HEK293T (cell line): ENCODE measurements at regions not wholly inside any gene's neighbourhood (a gene's known extent, or its start where the extent isn't known, plus 50 kb on each side); places are given as distances from the start of the nearest gene placed in this dataset.

ENCODE experiments used
- BHLHE40 ChIP-seq: fragments of 450-650 bp; IDR thresholded peaks from 2 replicates; pipeline ENCODE4 v1.6.1; 2016; ENCODE audit warnings: mild to moderate bottlenecking, moderate library complexity, borderline replicate concordance
- FOXA1 ChIP-seq: fragments of 450-650 bp; IDR thresholded peaks from 2 replicates; pipeline ENCODE4 v1.6.1; 2016; ENCODE audit warnings: mild to moderate bottlenecking
- FOXM1 ChIP-seq: fragments of 450-650 bp; IDR thresholded peaks from 2 replicates; pipeline ENCODE4 v1.6.1; 2017; ENCODE audit warnings: mild to moderate bottlenecking, borderline replicate concordance
- HDGF ChIP-seq: fragments of 450-650 bp; IDR thresholded peaks from 2 replicates; pipeline ENCODE4 v1.6.1; 2017; ENCODE audit warnings: antibody characterized with exemption, borderline replicate concordance
- SP1 ChIP-seq: fragments of 450-650 bp; IDR thresholded peaks from 2 replicates; pipeline ENCODE4 v1.6.1; 2017
- TARDBP ChIP-seq: fragments of 450-650 bp; IDR thresholded peaks from 2 replicates; pipeline ENCODE4 v1.6.1; 2016

DNA sequence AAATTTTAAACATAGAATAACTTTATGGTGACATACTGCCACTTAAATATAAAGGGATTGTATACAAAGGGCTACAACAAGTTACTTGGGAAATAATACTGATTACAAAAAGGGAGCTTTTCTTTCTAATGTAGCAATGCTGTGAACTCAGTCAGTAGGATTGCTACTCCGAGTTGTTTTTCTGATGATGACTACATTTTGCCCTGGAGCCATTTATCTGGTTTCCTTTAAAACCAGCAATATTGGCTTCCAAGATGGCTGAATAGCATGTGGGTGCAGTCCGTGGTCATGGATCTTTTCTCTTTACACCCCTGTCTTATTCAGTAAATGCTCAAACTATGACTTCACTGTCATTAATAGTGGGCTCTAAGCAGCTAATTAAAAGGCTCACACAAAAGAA lies 92.6 kb upstream of the NEK7 start:
- TF ChIP-seq FOXA1 = no peak
- TF ChIP-seq FOXM1 = no peak
- no peak for TF ChIP-seq BHLHE40
- no peak for TF ChIP-seq TARDBP
- TF ChIP-seq HDGF = no peak
- no peak for TF ChIP-seq SP1
